Karpas-422 (cell line): ENCODE measurements at regions not wholly inside any gene's neighbourhood (a gene's known extent, or its start where the extent isn't known, plus 50 kb on each side); places are given as distances from the start of the nearest gene placed in this dataset.

Experiments used
- DNase-seq: peaks from one replicate; pipeline ENCODE4 v3.0.0-alpha.2; 2015
- H2AFZ ChIP-seq: fragments of 200-600 bp; sonication (generic); 2 replicates; pipeline ENCODE4 v1.6.1; 2014; ENCODE audit warnings: antibody characterized with exemption, low read length, mixed read lengths
- H3K27ac ChIP-seq: fragments of 200-600 bp; sonication (generic); 2 replicates; pipeline ENCODE4 v1.5.1; 2014; ENCODE audit warnings: mild to moderate bottlenecking, low read length, moderate library complexity
- H3K27me3 ChIP-seq: fragments of 200-600 bp; sonication (generic); 2 replicates; pipeline ENCODE4 v1.6.1; 2014; ENCODE audit warnings: low read length, mixed read lengths
- H3K36me3 ChIP-seq: fragments of 200-600 bp; sonication (generic); 2 replicates; pipeline ENCODE4 v1.6.1; 2014; ENCODE audit warnings: low read length, mixed read lengths; ENCODE audit not compliant: insufficient read depth
- H3K4me1 ChIP-seq: fragments of 200-600 bp; sonication (generic); 2 replicates; pipeline ENCODE4 v1.6.1; 2014; ENCODE audit warnings: mild to moderate bottlenecking, low read length, mixed read lengths
- H3K4me2 ChIP-seq: fragments of 200-600 bp; sonication (generic); 2 replicates; pipeline ENCODE4 v1.6.1; 2014; ENCODE audit warnings: low read length, low read depth, mild to moderate bottlenecking; ENCODE audit not compliant: poor library complexity, severe bottlenecking
- H3K4me3 ChIP-seq: fragments of 200-600 bp; sonication (generic); 2 replicates; pipeline ENCODE4 v1.5.1; 2014; ENCODE audit warnings: mild to moderate bottlenecking, antibody characterized with exemption, low read length, mixed read lengths
- H3K79me2 ChIP-seq: fragments of 200-600 bp; sonication (generic); 2 replicates; pipeline ENCODE4 v1.6.1; 2014; ENCODE audit warnings: mild to moderate bottlenecking, low read length, mixed read lengths
- H3K9ac ChIP-seq: fragments of 200-600 bp; sonication (generic); 2 replicates; pipeline ENCODE4 v1.6.0; 2014; ENCODE audit warnings: low read length
- H3K9me2 ChIP-seq: fragments of 200-600 bp; sonication (generic), shearing (Covaris generic); replicated peaks from 2 replicates; pipeline ENCODE4 v1.6.0; 2014; ENCODE audit warnings: mild to moderate bottlenecking, low read length, moderate library complexity; ENCODE audit not compliant: insufficient read depth
- H3K9me3 ChIP-seq: fragments of 300-700, 200-600 bp; sonication (generic); 2 replicates; pipeline ENCODE4 v1.6.1; 2014; ENCODE audit warnings: low read length, mixed read lengths
- H4K20me1 ChIP-seq: fragments of 200-600 bp; sonication (generic); 2 replicates; pipeline ENCODE4 v1.6.1; 2014; ENCODE audit warnings: mild to moderate bottlenecking, antibody characterized with exemption, low read length, low read depth; ENCODE audit not compliant: insufficient read depth

- H3K9me2 ChIP-seq = no peaks in the 10 kb centered on the region
- H3K9ac ChIP-seq = no peak overlapping the region
- H2AFZ ChIP-seq = no peak overlapping the region
- DNase-seq = no peak
- no peaks in the 10 kb centered on the region for H3K36me3 ChIP-seq
- H4K20me1 ChIP-seq = no peaks in the 10 kb centered on the region
- no peak overlapping the region for H3K27ac ChIP-seq
- no peak overlapping the region for H3K4me2 ChIP-seq
- peaks cover 11% of the 10 kb centered on the region; the same call in 1 of the 2 replicates for H3K9me3 ChIP-seq
- no peaks in the 10 kb centered on the region for H3K4me1 ChIP-seq
- no peak overlapping the region for H3K4me3 ChIP-seq
- H3K27me3 ChIP-seq = no peaks in the 10 kb centered on the region
- H3K79me2 ChIP-seq = no peaks in the 10 kb centered on the region
Measured at GRCh38 chr3:164679245-164679644, 399.1 kb downstream of the SI start.

- Histone ChIP-seq H3K4me3 (no peak overlapping the region), H3K27me3 (no peaks in the 10 kb centered on the region), H3K4me1 (no peaks in the 10 kb centered on the region), H3K9ac (no peak overlapping the region), H3K9me3 (peaks cover 11% of the 10 kb centered on the region; the same call in 1 of the 2 replicates), H3K36me3 (no peaks in the 10 kb centered on the region), H3K9me2 (no peaks in the 10 kb centered on the region), H3K27ac (no peak overlapping the region), H4K20me1 (no peaks in the 10 kb centered on the region), H3K79me2 (no peaks in the 10 kb centered on the region), H2AFZ (no peak overlapping the region), H3K4me2 (no peak overlapping the region)
- no peak for DNase-seq
Measured at GRCh38 chr3:164677317-164677716, 401.0 kb downstream of the SI start.

- no peak overlapping the region for H3K4me2 ChIP-seq
- no peak for DNase-seq
- no peaks in the 10 kb centered on the region for H3K36me3 ChIP-seq
- no peak overlapping the region for H3K9ac ChIP-seq
- no peak overlapping the region for H2AFZ ChIP-seq
- H3K4me3 ChIP-seq = no peak overlapping the region
- no peaks in the 10 kb centered on the region for H4K20me1 ChIP-seq
- H3K9me2 ChIP-seq = no peaks in the 10 kb centered on the region
- no peaks in the 10 kb centered on the region for H3K4me1 ChIP-seq
- no peaks in the 10 kb centered on the region for H3K79me2 ChIP-seq
- H3K9me3 ChIP-seq = peaks cover 13% of the 10 kb centered on the region
- no peaks in the 10 kb centered on the region for H3K27me3 ChIP-seq
- H3K27ac ChIP-seq = no peak overlapping the region
Measured at GRCh38 chr3:164673738-164674137, 404.6 kb downstream of the SI start.

GRCh38 chr3:164658125-164658524 lies 420.2 kb downstream of the SI start:
- no peak overlapping the region for H3K4me2 ChIP-seq
- H3K36me3 ChIP-seq = no peaks in the 10 kb centered on the region
- no peak overlapping the region for H2AFZ ChIP-seq
- no peaks in the 10 kb centered on the region for H3K4me1 ChIP-seq
- peaks cover 18% of the 10 kb centered on the region; the same call in 1 of the 2 replicates for H3K9me3 ChIP-seq
- H3K27ac ChIP-seq = no peak overlapping the region
- H3K4me3 ChIP-seq = no peak overlapping the region
- H3K27me3 ChIP-seq = no peaks in the 10 kb centered on the region
- no peaks in the 10 kb centered on the region for H4K20me1 ChIP-seq
- no peaks in the 10 kb centered on the region for H3K9me2 ChIP-seq
- no peak overlapping the region for H3K9ac ChIP-seq
- H3K79me2 ChIP-seq = no peaks in the 10 kb centered on the region
- DNase-seq = no peak

GRCh38 chr3:164657631-164658030 lies 420.7 kb downstream of the SI start:
- no peak overlapping the region for H3K9ac ChIP-seq
- no peaks in the 10 kb centered on the region for H4K20me1 ChIP-seq
- H2AFZ ChIP-seq = no peak overlapping the region
- no peaks in the 10 kb centered on the region for H3K36me3 ChIP-seq
- H3K9me2 ChIP-seq = no peaks in the 10 kb centered on the region
- no peak overlapping the region for H3K4me2 ChIP-seq
- no peak overlapping the region for H3K4me3 ChIP-seq
- peaks cover 18% of the 10 kb centered on the region; the same call in 1 of the 2 replicates for H3K9me3 ChIP-seq
- H3K4me1 ChIP-seq = no peaks in the 10 kb centered on the region
- H3K27me3 ChIP-seq = no peaks in the 10 kb centered on the region
- no peak overlapping the region for H3K27ac ChIP-seq
- H3K79me2 ChIP-seq = no peaks in the 10 kb centered on the region
- DNase-seq = no peak

GRCh38 chr3:164655462-164655861 lies 422.8 kb downstream of the SI start:
- no peak overlapping the region for H3K9ac ChIP-seq
- H3K27ac ChIP-seq = no peak overlapping the region
- H2AFZ ChIP-seq = no peak overlapping the region
- H3K9me3 ChIP-seq = peaks cover 16% of the 10 kb centered on the region
- H3K79me2 ChIP-seq = no peaks in the 10 kb centered on the region
- H3K27me3 ChIP-seq = no peaks in the 10 kb centered on the region
- H3K36me3 ChIP-seq = no peaks in the 10 kb centered on the region
- DNase-seq = no peak
- no peaks in the 10 kb centered on the region for H4K20me1 ChIP-seq
- no peak overlapping the region for H3K4me2 ChIP-seq
- no peak overlapping the region for H3K4me3 ChIP-seq
- H3K9me2 ChIP-seq = no peaks in the 10 kb centered on the region
- no peaks in the 10 kb centered on the region for H3K4me1 ChIP-seq

GRCh38 chr3:164641071-164641470 lies 437.2 kb downstream of the SI start:
- DNase-seq = no peak
- H3K9ac ChIP-seq = no peak overlapping the region
- no peak overlapping the region for H3K4me3 ChIP-seq
- H3K36me3 ChIP-seq = no peaks in the 10 kb centered on the region
- H2AFZ ChIP-seq = no peak overlapping the region
- H3K4me1 ChIP-seq = no peaks in the 10 kb centered on the region
- H3K9me2 ChIP-seq = no peaks in the 10 kb centered on the region
- H3K27me3 ChIP-seq = no peaks in the 10 kb centered on the region
- H3K79me2 ChIP-seq = no peaks in the 10 kb centered on the region
- no peak overlapping the region for H3K27ac ChIP-seq
- no peak overlapping the region for H3K4me2 ChIP-seq
- H4K20me1 ChIP-seq = no peaks in the 10 kb centered on the region
- peaks cover 14% of the 10 kb centered on the region; the same call in 1 of the 2 replicates for H3K9me3 ChIP-seq

GRCh38 chr3:164640591-164640990 lies 437.7 kb downstream of the SI start:
- Histone ChIP-seq H3K36me3 (no peaks in the 10 kb centered on the region), H2AFZ (no peak overlapping the region), H3K4me2 (no peak overlapping the region), H4K20me1 (no peaks in the 10 kb centered on the region), H3K9ac (no peak overlapping the region), H3K79me2 (no peaks in the 10 kb centered on the region), H3K27me3 (no peaks in the 10 kb centered on the region), H3K27ac (no peak overlapping the region), H3K9me2 (no peaks in the 10 kb centered on the region), H3K4me1 (no peaks in the 10 kb centered on the region), H3K4me3 (no peak overlapping the region), H3K9me3 (peaks cover 14% of the 10 kb centered on the region; the same call in 1 of the 2 replicates)
- no peak for DNase-seq

- no peaks in the 10 kb centered on the region for H3K9me2 ChIP-seq
- H3K4me1 ChIP-seq = no peaks in the 10 kb centered on the region
- no peak overlapping the region for H2AFZ ChIP-seq
- H3K79me2 ChIP-seq = no peaks in the 10 kb centered on the region
- H3K9me3 ChIP-seq = peaks cover 30% of the 10 kb centered on the region
- no peaks in the 10 kb centered on the region for H4K20me1 ChIP-seq
- no peak overlapping the region for H3K9ac ChIP-seq
- no peak overlapping the region for H3K27ac ChIP-seq
- H3K4me3 ChIP-seq = no peak overlapping the region
- no peaks in the 10 kb centered on the region for H3K27me3 ChIP-seq
- DNase-seq = no peak
- H3K36me3 ChIP-seq = no peaks in the 10 kb centered on the region
- H3K4me2 ChIP-seq = no peak overlapping the region
Measured at GRCh38 chr3:164620956-164621355, 457.3 kb downstream of the SI start.
